Chondrocyte (in vitro differentiated cells): ENCODE measurements at regions not wholly inside any gene's neighbourhood (a gene's known extent, or its start where the extent isn't known, plus 50 kb on each side); places are given as distances from the start of the nearest gene placed in this dataset.

Experiments
- DNase-seq: peaks from one replicate; pipeline ENCODE4 v3.0.0; 2021; ENCODE audit warnings: mixed read lengths, low spot score
- H3K27ac Mint-ChIP-seq: one replicate; pipeline ENCODE4 v1.8.0; 2021; ENCODE audit warnings: mild to moderate bottlenecking, moderate library complexity, mixed read lengths; ENCODE audit not compliant: unreplicated experiment
- H3K27me3 Mint-ChIP-seq: 2 replicates; pipeline ENCODE4 v1.8.0; 2021; ENCODE audit warnings: low read depth, mixed read lengths
- H3K36me3 Mint-ChIP-seq: 2 replicates; pipeline ENCODE4 v1.8.0; 2021; ENCODE audit warnings: low read depth, mixed read lengths
- H3K4me1 Mint-ChIP-seq: 2 replicates; pipeline ENCODE4 v1.8.0; 2021; ENCODE audit warnings: low read depth, mild to moderate bottlenecking, mixed read lengths
- H3K4me3 Mint-ChIP-seq: one replicate; pipeline ENCODE4 v1.8.0; 2021; ENCODE audit warnings: mild to moderate bottlenecking, moderate library complexity, mixed read lengths; ENCODE audit not compliant: unreplicated experiment
- H3K9me3 Mint-ChIP-seq: 2 replicates; pipeline ENCODE4 v1.8.0; 2021; ENCODE audit warnings: low read depth, mixed read lengths
- CTCF ChIP-seq: fragments of 200-600 bp; sonication (generic); IDR thresholded peaks from 2 replicates; pipeline ENCODE4 v1.5.0; 2021; ENCODE audit warnings: antibody characterized with exemption, mild to moderate bottlenecking, moderate library complexity

GRCh38 chr4:53709693-53710092, 118.4 kb upstream of the LNX1 start:
- Mint-ChIP-seq H3K9me3 (no peaks in the 10 kb centered on the region), H3K27ac (no peak overlapping the region), H3K4me3 (no peak overlapping the region), H3K27me3 (no peaks in the 10 kb centered on the region), H3K4me1 (peaks cover 43% of the 10 kb centered on the region), H3K36me3 (no peaks in the 10 kb centered on the region)
- DNase-seq = no peak
- peak; percentile 59 for TF ChIP-seq CTCF

GRCh38 chr4:53707491-53707890, 116.2 kb upstream of the LNX1 start:
- no peak overlapping the region for H3K27ac Mint-ChIP-seq
- no peak for DNase-seq
- peaks cover 2% of the 10 kb centered on the region for H3K9me3 Mint-ChIP-seq
- H3K27me3 Mint-ChIP-seq = no peaks in the 10 kb centered on the region
- H3K4me3 Mint-ChIP-seq = no peak overlapping the region
- no peaks in the 10 kb centered on the region for H3K36me3 Mint-ChIP-seq
- TF ChIP-seq CTCF = no peak
- H3K4me1 Mint-ChIP-seq = peaks cover 36% of the 10 kb centered on the region

DNA sequence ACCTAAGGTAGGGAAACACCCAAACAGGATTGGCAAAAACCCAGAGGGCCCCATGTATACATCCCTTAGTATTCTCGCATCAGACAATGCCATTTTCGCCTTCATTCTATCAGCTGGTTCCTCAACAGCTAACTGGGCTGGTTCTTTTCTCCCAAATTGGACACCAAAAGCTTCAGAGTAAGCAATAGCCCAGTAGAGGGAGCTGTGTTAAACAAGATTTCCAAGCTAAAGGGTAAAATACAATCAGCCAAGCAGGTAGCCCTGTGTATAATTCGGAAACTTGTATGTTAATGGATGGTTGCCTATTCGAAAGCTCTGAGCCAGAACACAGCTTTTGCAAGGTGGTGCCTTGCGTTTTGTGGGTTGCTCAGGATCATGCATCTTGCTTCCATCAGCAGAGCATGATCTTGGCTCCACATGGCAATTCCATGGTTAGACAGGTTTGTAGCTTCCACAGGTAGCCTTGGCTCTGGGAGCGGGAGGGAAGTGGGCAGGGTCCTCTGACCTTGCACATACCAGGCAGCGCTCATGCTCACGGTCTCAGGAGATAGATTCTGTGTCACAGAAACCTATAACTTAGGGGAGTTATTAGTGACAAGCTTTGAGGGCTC, 115.2 kb upstream of the LNX1 start:
- TF ChIP-seq CTCF = peak; percentile 89
- Mint-ChIP-seq H3K4me3 (no peak overlapping the region), H3K27ac (no peak overlapping the region), H3K36me3 (no peaks in the 10 kb centered on the region), H3K27me3 (no peaks in the 10 kb centered on the region), H3K4me1 (peaks cover 33% of the 10 kb centered on the region), H3K9me3 (peaks cover 2% of the 10 kb centered on the region)
- DNase-seq = no peak

- H3K27ac Mint-ChIP-seq = no peak overlapping the region
- TF ChIP-seq CTCF = no peak
- peaks cover 2% of the 10 kb centered on the region for H3K9me3 Mint-ChIP-seq
- peaks cover 28% of the 10 kb centered on the region for H3K4me1 Mint-ChIP-seq
- H3K36me3 Mint-ChIP-seq = no peaks in the 10 kb centered on the region
- DNase-seq = no peak
- no peak overlapping the region for H3K4me3 Mint-ChIP-seq
- no peaks in the 10 kb centered on the region for H3K27me3 Mint-ChIP-seq
Observed at GRCh38 chr4:53705972-53706371, 114.7 kb upstream of the LNX1 start.

DNA sequence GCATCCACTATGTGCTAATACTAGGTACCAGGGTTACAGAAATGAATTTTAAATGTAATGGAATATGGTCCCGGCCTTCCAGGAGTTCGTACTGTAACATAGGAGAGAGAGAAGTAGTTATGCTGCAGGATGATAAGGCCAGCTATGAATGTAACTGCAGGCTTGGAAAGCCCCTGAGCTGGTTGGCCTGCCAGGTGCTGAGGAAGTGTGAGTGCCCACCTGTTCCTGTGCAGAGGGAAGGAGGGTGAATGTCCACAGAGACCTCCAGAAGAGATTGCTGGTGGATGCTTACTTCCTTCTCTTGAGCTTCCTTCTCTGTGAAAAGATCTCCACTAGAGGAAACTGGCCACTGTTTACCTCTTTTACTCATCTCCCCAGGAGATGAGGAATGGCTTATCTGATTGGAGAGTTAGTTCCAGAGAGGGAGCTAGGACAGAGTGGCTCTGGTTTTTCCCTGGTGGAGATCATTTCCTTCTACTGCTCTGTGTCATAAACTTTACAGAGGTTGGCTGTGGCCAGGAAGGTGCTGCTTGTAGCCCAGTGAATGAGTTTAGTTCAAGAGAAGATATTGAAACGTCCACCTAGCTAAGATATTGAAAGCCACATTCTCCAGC, 114.0 kb upstream of the LNX1 start:
- H3K27me3 Mint-ChIP-seq = no peaks in the 10 kb centered on the region
- H3K27ac Mint-ChIP-seq = no peak overlapping the region
- TF ChIP-seq CTCF = no peak
- no peaks in the 10 kb centered on the region for H3K36me3 Mint-ChIP-seq
- no peak overlapping the region for H3K4me3 Mint-ChIP-seq
- DNase-seq = no peak
- H3K9me3 Mint-ChIP-seq = peaks cover 6% of the 10 kb centered on the region
- peaks cover 28% of the 10 kb centered on the region for H3K4me1 Mint-ChIP-seq
